SK-N-SH (cell line): ENCODE measurements at regions not wholly inside any gene's neighbourhood (a gene's known extent, or its start where the extent isn't known, plus 50 kb on each side); places are given as distances from the start of the nearest gene placed in this dataset.

Experiments
- EZH2phosphoT487 ChIP-seq: fragments of 200-600 bp; sonication (generic); IDR thresholded peaks from 2 replicates; pipeline ENCODE4 v1.6.1; 2017; ENCODE audit warnings: low read depth, mixed run types, mild to moderate bottlenecking, antibody characterized with exemption, moderate library complexity, borderline replicate concordance
- FOXM1 ChIP-seq: IDR thresholded peaks from 2 replicates; pipeline ENCODE4 v1.4.0; 2012; ENCODE audit warnings: low read depth, mild to moderate bottlenecking
- GATA2 ChIP-seq: sonication (generic); formaldehyde crosslinking; IDR thresholded peaks from 2 replicates; pipeline ENCODE4 v1.5.0; 2020; ENCODE audit warnings: mild to moderate bottlenecking, missing genetic modification reagents
- MEF2A ChIP-seq: IDR thresholded peaks from 2 replicates; pipeline ENCODE4 v1.4.0; 2012; ENCODE audit warnings: low read depth, borderline replicate concordance
- RAD21 ChIP-seq: IDR thresholded peaks from 2 replicates; pipeline ENCODE4 v1.6.1; 2012; ENCODE audit warnings: mild to moderate bottlenecking, low read length
- RFX5 ChIP-seq: IDR thresholded peaks from 2 replicates; pipeline ENCODE4 v1.6.1; 2012; ENCODE audit warnings: mild to moderate bottlenecking, improper control_type of control experiment, low read length
- SIN3A ChIP-seq: IDR thresholded peaks from 2 replicates; pipeline ENCODE4 v1.6.1; 2012; ENCODE audit warnings: low read depth, mild to moderate bottlenecking, low read length, moderate library complexity, borderline replicate concordance
- YY1 ChIP-seq: IDR thresholded peaks from 2 replicates; pipeline ENCODE4 v1.4.0; 2012; ENCODE audit warnings: low read depth, mild to moderate bottlenecking
- TF ChIP-seq, protein P1 (sequence below): fragments of 200-600 bp; sonication (generic); IDR thresholded peaks from 2 replicates; pipeline ENCODE4 v1.6.1; 2017; ENCODE audit warnings: antibody characterized with exemption, mild to moderate bottlenecking, moderate library complexity

- TF ChIP-seq, protein P1, sequence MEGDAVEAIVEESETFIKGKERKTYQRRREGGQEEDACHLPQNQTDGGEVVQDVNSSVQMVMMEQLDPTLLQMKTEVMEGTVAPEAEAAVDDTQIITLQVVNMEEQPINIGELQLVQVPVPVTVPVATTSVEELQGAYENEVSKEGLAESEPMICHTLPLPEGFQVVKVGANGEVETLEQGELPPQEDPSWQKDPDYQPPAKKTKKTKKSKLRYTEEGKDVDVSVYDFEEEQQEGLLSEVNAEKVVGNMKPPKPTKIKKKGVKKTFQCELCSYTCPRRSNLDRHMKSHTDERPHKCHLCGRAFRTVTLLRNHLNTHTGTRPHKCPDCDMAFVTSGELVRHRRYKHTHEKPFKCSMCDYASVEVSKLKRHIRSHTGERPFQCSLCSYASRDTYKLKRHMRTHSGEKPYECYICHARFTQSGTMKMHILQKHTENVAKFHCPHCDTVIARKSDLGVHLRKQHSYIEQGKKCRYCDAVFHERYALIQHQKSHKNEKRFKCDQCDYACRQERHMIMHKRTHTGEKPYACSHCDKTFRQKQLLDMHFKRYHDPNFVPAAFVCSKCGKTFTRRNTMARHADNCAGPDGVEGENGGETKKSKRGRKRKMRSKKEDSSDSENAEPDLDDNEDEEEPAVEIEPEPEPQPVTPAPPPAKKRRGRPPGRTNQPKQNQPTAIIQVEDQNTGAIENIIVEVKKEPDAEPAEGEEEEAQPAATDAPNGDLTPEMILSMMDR, result no peak
- no peak for TF ChIP-seq RAD21
- TF ChIP-seq GATA2, result no peak
- no peak for TF ChIP-seq RFX5
- no peak for TF ChIP-seq FOXM1
- no peak for TF ChIP-seq MEF2A
- TF ChIP-seq EZH2phosphoT487, result no peak
- no peak for TF ChIP-seq SIN3A
- no peak for TF ChIP-seq YY1
These were observed 206.0 kb downstream of the SEC14L1 start for GRCh38 chr17:77346765-77347164.
